Osteoblast (primary cell): ENCODE measurements at regions not wholly inside any gene's neighbourhood (a gene's known extent, or its start where the extent isn't known, plus 50 kb on each side); places are given as distances from the start of the nearest gene placed in this dataset.

ENCODE experiments used
- DNase-seq: peaks from one replicate; pipeline ENCODE4 v3.0.0; 2011; ENCODE audit warnings: low spot score, mixed read lengths; ENCODE audit not compliant: insufficient read length; ENCODE audit errors: missing footprints
- H2AFZ ChIP-seq: 2 replicates; pipeline ENCODE4 v1.6.0; 2011; ENCODE audit warnings: mild to moderate bottlenecking, low read length
- H3K27ac ChIP-seq: 2 replicates; pipeline ENCODE4 v1.5.1; 2011; ENCODE audit warnings: mild to moderate bottlenecking, low read depth, low read length, moderate library complexity
- H3K27me3 ChIP-seq: 2 replicates; pipeline ENCODE4 v1.6.0; 2012; ENCODE audit warnings: mild to moderate bottlenecking, control low read depth, inconsistent platforms, low read length, moderate library complexity; ENCODE audit not compliant: insufficient read depth
- H3K36me3 ChIP-seq: 2 replicates; pipeline ENCODE4 v1.5.1; 2011; ENCODE audit warnings: mild to moderate bottlenecking, low read length, control low read depth, moderate library complexity; ENCODE audit not compliant: insufficient read depth
- H3K4me1 ChIP-seq: 2 replicates; pipeline ENCODE4 v1.5.1; 2011; ENCODE audit warnings: mild to moderate bottlenecking, low read length, control low read depth, moderate library complexity; ENCODE audit not compliant: insufficient read depth
- H3K4me2 ChIP-seq: 2 replicates; pipeline ENCODE4 v1.6.0; 2011; ENCODE audit warnings: mild to moderate bottlenecking, low read length; ENCODE audit not compliant: insufficient read depth
- H3K4me3 ChIP-seq: fragments of 200-600 bp; sonication (generic); 3 replicates; pipeline ENCODE4 v1.5.1; 2012; ENCODE audit warnings: mild to moderate bottlenecking, low read length, inconsistent platforms; ENCODE audit not compliant: insufficient read depth
- H3K79me2 ChIP-seq: 2 replicates; pipeline ENCODE4 v1.6.0; 2012; ENCODE audit warnings: mild to moderate bottlenecking, low read length, control low read depth, inconsistent platforms; ENCODE audit not compliant: insufficient read depth
- H3K9me3 ChIP-seq: 2 replicates; pipeline ENCODE4 v1.5.1; 2011; ENCODE audit warnings: low read depth, low read length, control low read depth
- H4K20me1 ChIP-seq: 2 replicates; pipeline ENCODE4 v1.6.0; 2012; ENCODE audit warnings: mild to moderate bottlenecking, low read length, control low read depth; ENCODE audit not compliant: insufficient read depth
- TF ChIP-seq, protein P1 (sequence below): IDR thresholded peaks from 2 replicates; pipeline ENCODE4 v1.5.1; 2011; ENCODE audit warnings: mild to moderate bottlenecking, low read depth, low read length, moderate library complexity; ENCODE audit errors: extremely low read depth

DNA sequence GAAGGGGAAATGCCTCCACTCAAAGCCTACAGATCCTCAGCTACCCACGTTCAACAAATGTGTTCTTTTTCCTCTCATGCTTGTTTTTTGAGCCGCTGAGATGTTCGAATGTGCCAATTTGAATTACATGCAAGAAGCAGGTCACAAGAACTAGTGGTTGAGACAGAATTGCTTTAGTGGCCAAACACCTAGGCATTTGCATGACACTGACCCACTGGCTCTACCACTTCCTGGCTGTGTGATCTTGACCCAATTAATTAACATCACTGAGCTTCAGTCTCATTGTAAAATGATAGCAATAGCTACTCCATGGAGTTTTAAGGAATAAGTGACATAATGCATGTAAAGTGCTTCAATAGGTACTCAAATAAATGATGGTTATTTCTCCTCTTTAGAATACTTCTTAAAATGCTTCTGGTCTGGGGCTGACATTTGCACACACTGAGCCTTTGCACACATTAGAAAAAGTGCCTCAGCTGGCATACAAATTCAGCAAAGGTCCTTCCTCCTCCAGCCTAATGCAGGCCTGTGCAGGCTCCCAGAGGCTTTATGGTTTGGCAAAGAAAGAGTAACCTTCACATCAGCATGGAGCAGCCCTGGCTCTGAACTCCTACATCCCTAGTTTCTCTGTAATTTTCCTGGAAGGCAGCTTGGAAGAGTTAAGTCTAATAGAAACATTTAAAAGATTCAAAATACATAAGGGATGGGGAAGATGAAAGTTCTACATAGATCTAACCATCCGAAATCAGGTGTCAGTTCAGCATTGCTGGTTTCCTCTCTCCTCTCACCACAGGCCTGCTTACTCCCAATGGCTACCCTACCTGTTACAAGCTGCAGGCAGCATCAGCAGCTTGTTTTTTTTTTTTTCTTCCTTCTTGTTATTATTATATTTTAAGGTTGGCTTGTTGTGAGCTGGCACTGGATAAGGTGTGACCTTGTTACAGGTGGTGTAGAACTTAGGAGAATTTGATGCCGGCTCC lies 107.4 kb downstream of the TBX19 start:
- no peaks in the 10 kb centered on the region for H4K20me1 ChIP-seq
- no peaks in the 10 kb centered on the region for H3K9me3 ChIP-seq
- no peaks in the 10 kb centered on the region for H3K36me3 ChIP-seq
- H3K4me1 ChIP-seq, result no peaks in the 10 kb centered on the region
- H2AFZ ChIP-seq, result no peak overlapping the region
- H3K4me2 ChIP-seq, result no peak overlapping the region
- no peak for DNase-seq
- no peak overlapping the region for H3K4me3 ChIP-seq
- H3K27ac ChIP-seq, result no peak overlapping the region
- peaks cover 5% of the 10 kb centered on the region for H3K27me3 ChIP-seq
- H3K79me2 ChIP-seq, result no peaks in the 10 kb centered on the region
- TF ChIP-seq, protein P1, sequence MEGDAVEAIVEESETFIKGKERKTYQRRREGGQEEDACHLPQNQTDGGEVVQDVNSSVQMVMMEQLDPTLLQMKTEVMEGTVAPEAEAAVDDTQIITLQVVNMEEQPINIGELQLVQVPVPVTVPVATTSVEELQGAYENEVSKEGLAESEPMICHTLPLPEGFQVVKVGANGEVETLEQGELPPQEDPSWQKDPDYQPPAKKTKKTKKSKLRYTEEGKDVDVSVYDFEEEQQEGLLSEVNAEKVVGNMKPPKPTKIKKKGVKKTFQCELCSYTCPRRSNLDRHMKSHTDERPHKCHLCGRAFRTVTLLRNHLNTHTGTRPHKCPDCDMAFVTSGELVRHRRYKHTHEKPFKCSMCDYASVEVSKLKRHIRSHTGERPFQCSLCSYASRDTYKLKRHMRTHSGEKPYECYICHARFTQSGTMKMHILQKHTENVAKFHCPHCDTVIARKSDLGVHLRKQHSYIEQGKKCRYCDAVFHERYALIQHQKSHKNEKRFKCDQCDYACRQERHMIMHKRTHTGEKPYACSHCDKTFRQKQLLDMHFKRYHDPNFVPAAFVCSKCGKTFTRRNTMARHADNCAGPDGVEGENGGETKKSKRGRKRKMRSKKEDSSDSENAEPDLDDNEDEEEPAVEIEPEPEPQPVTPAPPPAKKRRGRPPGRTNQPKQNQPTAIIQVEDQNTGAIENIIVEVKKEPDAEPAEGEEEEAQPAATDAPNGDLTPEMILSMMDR, result no peak

DNA sequence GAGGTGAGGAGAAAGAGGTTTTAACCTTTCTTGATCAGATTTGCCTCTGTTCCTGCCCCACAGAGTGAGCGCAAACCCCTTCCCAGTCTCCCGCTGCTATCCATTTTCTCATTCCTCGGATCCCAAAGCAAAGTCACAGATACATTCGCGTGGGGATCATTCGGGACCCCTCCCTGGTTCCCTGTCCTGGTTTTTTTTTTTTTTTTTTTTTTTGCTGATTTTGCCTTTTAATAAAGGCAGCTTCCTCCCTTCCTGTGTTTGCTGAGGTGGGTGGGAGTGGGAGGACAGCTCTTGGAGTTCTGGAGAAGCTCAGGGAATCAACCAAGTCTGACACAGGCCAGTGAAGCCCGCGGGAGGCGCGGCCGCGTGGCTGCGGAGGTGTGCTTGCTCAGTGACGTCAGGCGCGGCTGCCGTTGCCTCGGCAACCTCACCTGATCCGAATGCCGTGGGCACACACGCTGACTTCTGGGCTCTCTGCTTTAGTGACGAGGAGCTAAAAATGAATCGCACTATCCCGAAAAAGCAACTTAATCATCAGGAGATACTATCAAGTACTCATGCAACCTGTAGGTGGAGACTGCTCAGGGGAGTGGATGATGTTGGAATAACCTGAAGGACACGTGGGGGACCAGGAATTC lies 106.4 kb downstream of the TBX19 start:
- Histone ChIP-seq H3K27me3 (peaks cover 5% of the 10 kb centered on the region), H3K36me3 (no peaks in the 10 kb centered on the region), H3K4me3 (no peak overlapping the region), H3K4me1 (no peaks in the 10 kb centered on the region), H2AFZ (no peak overlapping the region), H4K20me1 (no peaks in the 10 kb centered on the region), H3K9me3 (no peaks in the 10 kb centered on the region), H3K27ac (no peak overlapping the region), H3K4me2 (no peak overlapping the region), H3K79me2 (no peaks in the 10 kb centered on the region)
- no peak for DNase-seq
- TF ChIP-seq, protein P1, result no peak

DNA sequence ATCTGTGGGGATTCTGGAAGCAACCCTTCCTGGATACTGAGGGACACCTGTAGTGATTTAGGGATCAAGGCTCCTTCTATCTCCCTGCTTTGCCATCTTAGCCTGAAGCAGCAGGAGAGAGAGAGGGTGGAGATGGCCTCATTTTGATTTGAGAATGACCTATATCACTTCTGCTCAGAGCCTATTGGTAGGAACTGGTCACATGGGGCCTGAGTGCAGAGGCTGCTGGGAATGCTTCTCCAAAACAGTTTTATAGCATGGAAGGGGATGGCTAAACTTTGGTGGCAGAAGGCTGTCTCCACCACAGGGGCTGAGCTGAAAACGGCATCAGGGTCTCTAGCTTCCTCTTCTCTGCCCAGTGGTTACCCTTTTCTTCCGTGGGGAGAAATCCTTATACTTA lies 105.8 kb downstream of the TBX19 start:
- peaks cover 5% of the 10 kb centered on the region for H3K27me3 ChIP-seq
- H3K4me1 ChIP-seq, result no peaks in the 10 kb centered on the region
- H3K36me3 ChIP-seq, result no peaks in the 10 kb centered on the region
- H3K4me3 ChIP-seq, result no peak overlapping the region
- TF ChIP-seq, protein P1, result no peak
- H4K20me1 ChIP-seq, result no peaks in the 10 kb centered on the region
- no peak overlapping the region for H3K27ac ChIP-seq
- H3K79me2 ChIP-seq, result no peaks in the 10 kb centered on the region
- no peak overlapping the region for H2AFZ ChIP-seq
- DNase-seq, result no peak
- no peak overlapping the region for H3K4me2 ChIP-seq
- H3K9me3 ChIP-seq, result no peaks in the 10 kb centered on the region

DNA sequence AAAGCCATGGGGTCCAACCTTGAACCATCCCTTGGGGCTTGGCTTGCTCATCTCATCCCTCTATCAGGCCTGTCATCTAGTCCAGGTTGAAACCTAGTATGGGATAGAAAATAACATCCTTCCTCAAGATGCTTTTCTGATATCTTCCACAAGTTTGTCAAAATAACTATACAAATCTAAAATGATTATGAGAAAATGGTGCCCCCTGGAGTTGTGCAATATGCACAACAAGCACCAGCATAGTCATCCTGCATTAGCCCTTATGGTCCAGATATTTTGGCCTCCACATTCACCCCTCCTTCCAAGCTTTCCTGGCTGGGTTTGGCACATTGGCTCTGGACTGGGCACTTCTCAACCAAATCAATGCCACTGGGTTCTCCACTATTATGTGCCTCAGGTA lies 101.2 kb downstream of the TBX19 start:
- H3K27me3 ChIP-seq, result no peaks in the 10 kb centered on the region
- no peak for DNase-seq
- no peak overlapping the region for H3K27ac ChIP-seq
- H3K79me2 ChIP-seq, result no peaks in the 10 kb centered on the region
- no peak overlapping the region for H3K4me3 ChIP-seq
- TF ChIP-seq, protein P1, result no peak
- H2AFZ ChIP-seq, result no peak overlapping the region
- H3K36me3 ChIP-seq, result no peaks in the 10 kb centered on the region
- H3K4me2 ChIP-seq, result no peak overlapping the region
- H3K4me1 ChIP-seq, result no peaks in the 10 kb centered on the region
- no peaks in the 10 kb centered on the region for H3K9me3 ChIP-seq
- no peaks in the 10 kb centered on the region for H4K20me1 ChIP-seq
